GM18508 (cell line): ENCODE measurements at regions not wholly inside any gene's neighbourhood (a gene's known extent, or its start where the extent isn't known, plus 50 kb on each side); places are given as distances from the start of the nearest gene placed in this dataset.

Experiments used
- ATAC-seq: cut with Tn5 transposase; IDR thresholded peaks from one replicate; pipeline ENCODE4 v1.9.1; 2021; ENCODE audit warnings: moderate number of reproducible peaks; ENCODE audit not compliant: insufficient read depth, unreplicated experiment

DNA sequence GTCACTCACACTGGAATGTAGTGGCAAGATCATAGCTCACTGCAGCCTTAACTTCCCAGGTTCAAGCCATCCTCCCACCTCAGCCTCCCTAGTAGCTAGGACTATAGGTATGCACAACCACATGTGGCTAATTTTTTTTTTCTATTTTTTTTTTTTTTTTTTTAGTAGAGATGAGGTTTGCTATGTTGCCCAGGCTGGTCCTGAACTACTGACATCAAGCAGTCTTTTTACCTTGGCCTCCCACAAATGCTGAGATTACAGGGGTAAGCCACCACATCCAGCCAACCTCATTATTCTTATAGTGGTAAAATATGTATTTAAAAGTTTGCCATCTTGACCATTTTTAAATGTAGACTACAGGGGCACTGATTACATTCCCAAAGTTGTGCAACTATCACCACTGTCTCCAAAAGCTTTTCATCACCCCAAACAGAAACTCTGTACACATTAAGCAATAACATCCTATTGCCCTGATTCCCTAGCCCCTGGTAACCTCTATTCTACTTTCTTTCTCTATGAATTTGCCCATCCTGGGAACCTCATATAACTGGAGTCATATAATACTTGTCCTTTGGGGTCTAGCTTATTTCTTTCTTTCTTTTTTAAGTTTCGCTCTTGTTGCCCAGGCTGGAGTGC, 268.0 kb upstream of the JARID2 start:
- no peak for ATAC-seq

DNA sequence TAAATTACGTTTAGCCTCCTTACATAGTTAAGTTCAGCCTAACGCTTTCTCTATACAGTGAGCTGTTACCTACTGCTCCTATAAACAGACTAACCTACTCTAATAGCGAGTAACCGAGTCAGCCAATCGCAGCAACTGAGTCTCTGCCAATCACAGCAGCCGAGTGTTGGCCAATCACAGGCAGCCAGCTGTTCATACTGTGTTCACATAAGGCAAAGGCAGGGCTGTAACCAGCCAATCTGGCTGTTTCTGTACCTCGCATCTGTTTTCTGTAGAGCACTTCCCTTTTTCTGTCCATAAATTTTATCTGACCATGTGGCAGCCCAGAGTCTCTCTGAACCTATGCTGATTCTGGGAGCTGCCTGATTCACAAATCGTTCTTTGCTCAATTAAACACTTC, 263.9 kb upstream of the JARID2 start:
- no peak for ATAC-seq

DNA sequence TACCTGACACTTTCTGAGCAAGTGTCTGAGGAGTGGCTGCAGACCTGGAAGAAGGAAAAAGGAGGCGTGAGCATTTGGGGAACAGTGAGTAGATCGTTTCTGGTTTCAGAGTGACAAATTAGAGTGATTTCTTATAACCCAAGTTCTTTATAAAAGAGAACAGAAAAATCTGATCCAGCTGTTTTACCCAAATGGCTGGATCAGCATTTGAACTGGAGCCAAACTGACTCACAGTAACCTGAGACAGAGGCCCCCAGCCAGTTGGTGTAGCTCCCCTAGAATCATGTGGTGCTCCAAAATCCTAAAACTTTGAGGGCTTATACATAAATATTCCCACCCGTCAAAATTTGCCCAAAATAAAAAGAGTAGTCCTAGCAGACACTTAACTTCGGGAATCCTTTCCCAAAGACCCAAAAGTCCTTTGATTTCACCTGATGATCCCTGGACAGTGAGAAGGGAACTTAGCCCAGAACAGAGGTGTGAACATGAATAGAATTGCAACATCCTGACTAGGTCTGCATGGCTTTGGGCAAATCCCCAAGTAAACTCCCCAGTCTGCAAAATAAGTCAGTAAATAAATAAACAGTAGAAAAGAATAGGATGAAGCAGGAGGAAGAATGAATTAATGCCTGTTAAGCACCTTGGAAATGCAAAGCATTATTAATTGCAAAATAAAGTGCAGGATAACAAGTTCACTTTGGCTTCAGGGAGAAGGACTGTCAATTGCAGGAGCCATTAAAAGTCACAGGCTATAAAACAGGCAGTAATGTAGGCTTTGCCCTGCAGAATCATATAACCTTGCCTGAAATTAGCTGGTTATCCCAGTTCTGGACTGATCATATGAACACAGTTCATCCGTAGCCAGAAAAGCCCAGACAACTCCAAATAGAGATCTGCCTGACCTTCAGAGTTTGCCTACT, 262.0 kb upstream of the JARID2 start:
- no peak for ATAC-seq

DNA sequence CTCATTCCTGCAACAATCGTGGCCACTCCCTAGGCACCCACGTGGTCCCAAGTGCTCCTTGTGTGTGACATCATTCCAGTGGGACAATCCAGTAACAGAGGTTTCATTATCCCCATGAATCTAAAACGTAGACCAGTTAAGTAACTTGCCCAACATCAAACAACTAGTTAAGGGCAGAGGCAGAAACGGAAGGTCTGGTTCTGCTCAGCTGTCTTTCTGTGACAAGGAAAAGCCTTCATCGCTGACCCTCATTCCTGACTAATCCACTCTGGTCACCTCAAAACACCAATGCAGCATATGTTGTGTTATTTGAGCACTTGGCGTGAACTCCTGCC, 261.4 kb upstream of the JARID2 start:
- ATAC-seq = no peak

DNA sequence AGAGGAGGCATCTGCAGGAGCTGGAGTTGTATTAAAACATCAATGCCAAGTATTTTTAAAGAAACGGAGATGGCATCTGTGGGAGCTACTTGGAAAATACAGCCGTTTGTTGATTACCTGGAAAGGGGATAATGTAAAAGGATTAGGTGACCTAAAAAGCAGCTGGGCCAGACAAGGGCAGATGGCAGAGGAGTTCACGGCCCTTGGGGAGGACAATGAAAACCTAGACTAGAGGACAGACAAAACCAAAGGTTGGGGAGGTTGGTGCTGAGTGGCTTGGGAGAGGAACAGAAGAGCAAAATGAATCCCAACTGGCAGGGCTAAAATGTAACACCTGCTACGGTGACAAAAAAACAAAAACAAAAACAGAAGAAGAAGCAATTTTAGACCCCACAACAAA, 260.5 kb upstream of the JARID2 start:
- no peak for ATAC-seq

DNA sequence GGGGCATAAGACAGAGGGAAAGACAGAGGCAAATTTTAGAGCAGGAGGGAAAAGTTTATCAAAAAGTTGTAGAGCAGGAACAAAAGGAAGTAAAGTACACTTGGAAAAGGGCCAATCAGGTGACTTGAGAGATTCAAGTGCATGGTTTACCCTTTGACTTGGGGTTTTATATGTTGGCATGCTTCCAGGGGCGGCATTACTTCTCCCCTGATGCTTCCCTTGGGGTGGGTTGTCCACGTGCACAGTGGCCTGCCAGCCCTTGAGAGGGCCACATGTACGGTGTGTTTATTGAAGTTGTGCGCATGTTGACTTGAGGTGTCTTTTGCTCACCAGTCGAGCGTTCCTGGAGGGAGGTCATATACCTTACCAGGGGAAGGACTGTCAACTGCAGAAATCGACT, 259.5 kb upstream of the JARID2 start:
- no peak for ATAC-seq

DNA sequence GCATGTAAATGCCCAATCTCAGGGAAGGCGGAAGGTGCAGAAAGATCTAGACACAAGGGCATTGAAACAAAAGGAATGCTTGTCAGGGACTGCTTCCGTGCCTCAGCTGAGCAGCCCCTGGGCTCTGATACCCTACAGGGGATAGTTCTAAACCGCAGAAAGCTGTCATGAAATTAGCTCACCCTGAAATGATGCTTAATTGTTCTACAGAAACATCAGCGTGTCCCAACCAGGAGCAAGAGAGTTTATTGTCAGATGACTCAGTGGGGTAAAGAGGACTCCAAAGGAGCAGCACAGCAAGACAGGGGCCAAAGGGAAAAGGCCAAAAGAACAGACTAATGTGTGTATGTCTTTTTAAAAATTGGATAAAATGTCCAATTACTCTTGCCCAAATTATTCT, 258.4 kb upstream of the JARID2 start:
- no peak for ATAC-seq

DNA sequence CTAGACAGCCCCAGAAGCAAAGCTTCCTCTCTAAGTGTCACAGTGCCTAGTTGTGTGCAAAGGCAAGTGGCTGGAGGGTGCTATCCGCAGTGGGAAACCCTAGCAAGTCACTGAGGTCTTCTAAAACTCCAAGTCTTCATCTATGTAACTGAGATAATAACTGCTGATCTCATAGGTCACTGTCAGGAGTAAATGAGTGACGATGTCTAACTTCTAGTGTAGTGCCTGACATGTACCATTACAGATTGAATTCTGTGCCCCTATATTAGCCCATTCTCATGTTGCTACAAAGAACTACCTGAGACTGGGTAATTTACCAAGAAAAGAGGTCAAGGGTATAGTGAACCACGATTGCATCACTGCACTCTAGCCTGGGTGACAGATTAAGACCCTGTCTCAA, 253.5 kb upstream of the JARID2 start:
- ATAC-seq = no peak

DNA sequence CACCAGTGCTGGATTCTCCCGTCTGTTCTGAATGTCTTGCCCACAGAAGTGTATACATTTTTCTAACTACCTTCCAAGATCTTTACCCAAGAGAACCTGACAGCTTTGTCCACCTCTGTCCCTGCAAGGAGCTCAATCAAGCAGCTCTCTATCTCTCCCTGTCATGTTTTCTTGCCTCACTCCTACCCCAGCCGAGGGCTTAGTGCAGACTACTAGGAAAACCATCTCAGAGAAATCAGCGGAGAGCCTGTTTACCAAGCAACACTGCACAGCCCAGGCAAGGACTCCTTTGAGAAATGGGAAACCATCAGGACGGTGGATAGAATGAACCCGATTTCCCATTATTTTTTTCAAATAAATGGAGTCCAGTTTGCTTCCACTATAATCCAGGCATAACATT, 250.7 kb upstream of the JARID2 start:
- no peak for ATAC-seq

DNA sequence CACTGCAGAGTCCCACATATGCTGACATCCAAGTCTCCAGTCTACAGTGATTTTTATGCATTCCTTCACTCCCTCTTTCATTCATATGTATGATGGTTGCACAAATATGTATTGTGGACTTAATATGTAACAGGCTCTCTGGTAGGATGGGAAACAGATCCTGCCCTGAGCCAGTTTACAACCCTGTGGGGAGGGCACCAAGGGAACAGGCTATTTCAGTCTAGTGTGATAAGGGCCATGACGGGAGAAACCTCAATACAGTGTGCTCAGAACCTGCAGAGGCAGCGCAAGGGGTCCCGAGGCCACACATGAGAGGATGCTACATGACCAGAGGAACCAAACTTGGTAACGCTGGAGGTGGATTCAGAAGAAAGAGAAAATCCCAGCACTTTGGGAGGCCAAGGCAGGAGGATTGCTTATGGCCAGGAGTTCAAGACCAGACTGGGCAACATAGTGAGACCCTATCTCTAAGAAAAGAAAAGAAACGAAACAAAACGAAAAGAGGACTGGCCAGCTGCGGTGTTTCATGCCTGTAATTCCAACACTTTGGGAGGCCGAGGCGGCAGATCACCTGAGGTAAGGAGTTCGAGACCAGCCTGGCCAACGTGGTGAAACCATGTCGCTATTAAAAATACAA, 249.8 kb upstream of the JARID2 start:
- no peak for ATAC-seq

DNA sequence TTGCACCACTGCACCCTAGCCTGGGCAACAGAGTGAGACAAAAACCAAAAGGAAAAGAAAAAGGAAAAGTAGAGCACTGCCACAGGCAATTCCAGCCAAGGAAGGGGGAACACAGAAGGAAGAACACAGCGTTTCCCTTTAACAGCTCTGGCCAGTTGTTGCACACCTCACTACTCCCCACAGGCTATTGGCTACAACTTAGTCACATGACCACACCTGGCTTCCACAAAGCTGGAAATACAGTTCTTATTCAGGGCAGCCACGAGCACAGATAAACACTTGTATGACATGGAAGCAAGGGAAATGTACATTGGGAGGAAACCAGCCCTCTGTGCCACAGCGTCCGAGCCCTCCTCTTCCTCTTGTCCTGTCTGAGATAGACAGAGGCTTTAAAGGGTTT, 249.0 kb upstream of the JARID2 start:
- no peak for ATAC-seq

DNA sequence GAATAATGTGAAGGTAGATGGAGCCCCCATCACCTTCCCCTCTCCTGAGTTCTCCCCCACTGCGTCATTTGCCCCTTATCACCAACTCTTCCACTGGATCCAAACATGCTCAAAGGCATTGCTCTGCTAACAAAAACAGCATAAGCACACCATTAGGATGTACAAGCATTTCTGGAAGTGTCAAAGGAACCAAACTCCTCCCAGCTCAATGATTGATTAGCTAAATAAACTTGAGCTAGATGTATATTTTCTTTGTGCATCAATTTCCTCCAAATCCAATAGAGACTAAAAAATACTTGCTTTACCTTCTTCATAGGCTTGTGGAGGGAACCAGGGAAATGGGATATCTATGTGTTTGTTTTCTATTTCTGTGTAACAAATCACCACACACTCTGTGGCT, 248.4 kb upstream of the JARID2 start:
- no peak for ATAC-seq

DNA sequence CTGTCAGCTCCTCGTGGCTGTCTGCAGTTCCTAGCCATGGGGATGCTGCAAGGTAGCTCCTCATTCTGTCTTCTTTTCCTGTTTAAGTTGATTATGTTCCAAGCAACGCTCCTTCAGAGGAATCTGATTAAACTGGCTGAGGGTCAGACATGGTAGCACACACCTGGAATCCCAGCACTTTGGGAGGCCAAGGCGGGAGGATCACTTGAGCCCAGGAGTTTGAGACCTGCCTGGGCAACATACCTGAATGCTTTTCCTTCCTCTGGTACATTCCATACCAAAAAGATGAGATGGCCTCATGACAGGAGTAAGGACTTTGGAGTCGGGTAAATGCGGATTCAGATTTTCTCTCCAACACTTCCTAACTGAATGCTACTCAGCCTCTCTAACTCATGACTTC, 246.8 kb upstream of the JARID2 start:
- ATAC-seq = no peak

DNA sequence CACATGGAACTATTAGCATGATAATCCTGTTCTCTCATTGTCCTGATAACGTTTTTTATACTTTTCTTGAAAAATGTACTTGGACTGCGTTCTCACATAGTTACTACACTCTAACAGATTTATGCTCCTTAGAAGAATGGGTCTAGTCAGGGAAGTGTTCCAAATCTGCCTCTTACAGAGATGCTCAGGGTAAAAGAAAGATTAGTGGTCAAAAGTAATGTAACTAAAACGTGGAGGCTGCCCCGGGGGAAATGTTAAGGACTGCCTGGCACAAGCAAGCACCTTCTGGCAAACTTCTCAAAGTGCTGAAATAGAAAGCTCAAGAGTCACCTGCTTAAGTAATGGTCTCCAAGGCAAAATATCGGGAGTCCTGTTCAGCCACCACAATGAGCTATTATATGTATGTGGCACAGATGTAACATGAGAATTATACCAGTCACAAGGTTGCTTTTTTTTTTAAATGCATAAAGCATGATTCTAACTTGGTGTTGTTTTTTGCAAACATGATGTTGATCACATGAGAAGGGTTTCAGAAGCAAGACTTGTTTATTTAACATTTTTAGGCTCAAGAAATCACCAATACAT, 244.5 kb upstream of the JARID2 start:
- no peak for ATAC-seq

DNA sequence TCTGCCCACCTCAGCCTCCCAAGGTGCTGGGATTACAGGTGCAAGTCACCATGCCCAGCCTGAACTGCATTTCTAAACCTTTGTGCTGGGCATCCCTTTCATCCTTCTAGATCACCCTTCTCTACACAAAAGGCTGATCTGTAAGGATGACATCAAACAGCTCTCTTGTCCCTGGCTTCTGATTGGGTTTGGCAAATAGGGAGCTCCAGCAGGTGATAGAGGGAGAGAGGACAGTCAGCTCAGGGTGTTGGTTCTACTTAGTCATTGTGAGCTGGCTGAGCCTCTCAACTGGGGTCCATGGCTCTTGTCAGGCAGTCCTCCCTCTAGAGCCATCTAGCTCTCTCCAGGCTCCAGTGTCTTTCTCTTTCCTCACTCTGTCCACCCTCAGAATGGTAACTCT, 237.6 kb upstream of the JARID2 start:
- no peak for ATAC-seq

DNA sequence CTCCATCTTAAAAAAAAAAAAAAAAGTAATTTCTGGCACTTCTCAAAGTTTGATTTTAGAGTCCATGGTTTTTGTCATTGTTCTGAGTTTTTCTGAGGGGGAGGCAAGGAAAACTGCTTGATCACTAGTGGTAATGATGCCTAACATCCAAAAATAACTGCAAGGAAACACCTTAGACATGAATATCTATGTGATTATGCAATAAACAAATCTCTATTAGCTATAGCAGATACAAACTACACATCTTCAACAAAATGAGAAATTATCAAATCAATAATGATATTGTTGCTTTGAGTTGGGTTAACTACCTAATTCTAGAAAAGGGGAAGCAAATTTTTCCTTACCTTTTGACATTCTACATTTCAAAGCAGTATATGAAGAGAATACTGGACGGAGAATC, 230.9 kb upstream of the JARID2 start:
- no peak for ATAC-seq

DNA sequence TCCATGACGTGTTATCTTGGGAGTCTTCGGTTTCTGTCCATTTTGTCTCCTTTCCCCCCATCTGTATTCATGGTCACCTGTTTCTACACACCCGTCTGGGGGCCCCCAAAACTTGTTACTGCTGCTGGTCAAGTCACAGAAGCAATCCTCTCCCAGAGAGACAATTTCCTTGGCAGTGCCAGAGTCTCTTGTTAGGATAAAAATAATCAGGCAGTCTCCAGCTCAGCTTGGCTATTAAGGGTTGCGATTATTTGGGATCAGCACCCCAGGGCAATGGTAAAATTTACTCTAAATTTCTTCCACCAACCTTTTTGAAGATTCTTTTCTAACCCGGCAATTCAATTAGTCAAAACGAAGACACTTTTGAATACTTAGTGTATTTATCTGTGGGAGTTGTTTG, 229.1 kb upstream of the JARID2 start:
- no peak for ATAC-seq

DNA sequence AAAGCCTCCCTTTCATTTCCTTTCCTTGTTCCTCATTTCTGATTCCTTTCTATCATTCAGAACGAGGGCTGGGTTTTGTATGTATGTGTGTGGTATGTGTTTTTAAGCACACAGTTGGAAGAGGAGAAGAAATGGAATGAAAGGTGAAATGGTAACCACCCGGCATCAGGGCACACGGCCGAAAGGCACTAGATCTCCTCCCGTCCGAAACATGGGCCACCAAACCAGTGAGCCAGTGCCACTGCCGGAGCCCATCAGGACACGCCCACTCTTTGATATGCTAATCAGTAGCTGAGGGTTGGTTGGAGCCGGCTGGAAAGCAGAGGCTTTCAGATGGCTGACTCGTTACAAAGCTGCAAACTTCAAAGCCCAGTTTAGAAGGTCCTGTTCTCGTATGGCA, 228.6 kb upstream of the JARID2 start:
- no peak for ATAC-seq

DNA sequence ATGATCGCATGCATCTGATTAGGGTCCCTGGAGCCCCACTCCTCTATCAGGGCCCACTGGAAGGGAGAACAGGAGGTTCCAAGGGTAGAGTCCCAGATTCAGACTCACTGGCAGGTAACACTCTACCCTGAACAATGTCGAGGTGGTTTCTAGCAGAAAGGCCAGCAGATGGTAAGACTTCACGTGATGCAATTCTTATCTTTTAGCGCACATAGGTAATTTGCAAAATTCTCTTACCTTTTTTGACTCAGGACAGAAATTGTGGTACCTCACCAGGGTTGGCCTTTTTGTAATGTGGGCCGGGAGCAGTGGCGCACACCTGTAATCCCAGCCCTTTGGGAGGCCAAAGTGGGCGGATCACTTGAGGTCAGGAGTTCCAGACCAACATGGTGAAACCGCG, 228.1 kb upstream of the JARID2 start:
- ATAC-seq = no peak

DNA sequence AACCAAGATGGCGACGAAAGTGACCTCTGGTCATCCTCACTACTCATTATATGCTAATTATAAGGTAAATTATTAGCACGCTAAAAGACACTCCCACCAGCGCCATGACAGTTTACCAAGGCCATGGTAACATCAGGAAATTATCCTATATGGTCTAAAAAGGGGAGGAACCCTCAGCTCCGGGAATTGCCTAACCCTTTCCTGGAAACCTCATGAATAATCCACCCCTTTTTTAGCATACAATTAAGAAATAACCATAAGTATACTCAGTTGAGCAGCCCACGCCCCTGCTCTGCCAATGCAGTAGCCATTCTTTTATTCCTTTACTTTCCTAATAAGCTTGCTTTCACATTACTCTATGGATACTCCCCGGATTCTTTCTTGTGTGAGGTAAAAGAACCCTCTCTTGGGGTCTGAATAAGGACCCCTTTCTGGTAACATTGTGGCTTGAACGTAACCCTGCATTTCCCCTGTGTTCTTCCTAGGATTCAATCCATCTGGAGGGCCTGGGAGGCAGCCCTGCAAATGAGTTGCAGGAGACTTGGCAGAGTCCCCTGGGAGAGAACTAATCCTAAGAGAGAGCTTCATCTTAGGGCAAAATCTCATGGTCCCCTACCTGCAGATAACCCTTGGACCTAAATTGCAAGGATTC, 225.6 kb upstream of the JARID2 start:
- no peak for ATAC-seq

DNA sequence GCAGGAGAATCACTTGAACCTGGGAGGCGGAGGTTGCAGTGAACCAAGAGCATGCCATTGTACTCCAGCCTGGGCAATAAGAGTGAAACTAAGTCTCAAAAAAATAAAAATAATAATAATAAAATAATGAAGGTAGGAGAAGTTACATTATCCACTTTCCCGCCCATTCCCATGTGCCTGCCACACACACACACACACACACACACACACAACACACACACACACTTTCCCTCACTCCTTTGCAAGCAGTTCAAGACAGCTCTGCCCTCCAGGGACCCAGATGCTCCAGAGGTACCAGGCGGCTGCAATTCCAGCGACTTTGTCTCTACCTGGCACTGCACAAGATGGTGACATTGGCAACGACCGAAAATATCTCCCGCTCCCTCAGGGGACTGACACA, 224.8 kb upstream of the JARID2 start:
- no peak for ATAC-seq
